ENCODE measurements at regions not wholly inside any gene's neighbourhood (a gene's known extent, or its start where the extent isn't known, plus 50 kb on each side); places are given as distances from the start of the nearest gene placed in this dataset.

GRCh38 chr5:10116594-10116993, 133.1 kb downstream of the ATPSCKMT start:
- TF ChIP-seq CTCF (IDR thresholded peaks at IDR 0.05): no peak

- no peak for TF ChIP-seq CTCF (IDR thresholded peaks at IDR 0.05)
Measured at GRCh38 chr5:10115669-10116068, 134.0 kb downstream of the ATPSCKMT start.

GRCh38 chr5:10111571-10111970, 138.1 kb downstream of the ATPSCKMT start:
- TF ChIP-seq CTCF (IDR thresholded peaks at IDR 0.05): peak; percentile 43; the same call in 1 of the 2 replicates

GRCh38 chr5:10110228-10110627, 139.5 kb downstream of the ATPSCKMT start:
- no peak for TF ChIP-seq CTCF (IDR thresholded peaks at IDR 0.05)

- no peak for TF ChIP-seq CTCF (IDR thresholded peaks at IDR 0.05)
Measured at GRCh38 chr5:10109299-10109698, 140.4 kb downstream of the ATPSCKMT start.

GRCh38 chr5:10106806-10107205, 142.9 kb downstream of the ATPSCKMT start:
- no peak for TF ChIP-seq CTCF (IDR thresholded peaks at IDR 0.05)

- TF ChIP-seq CTCF (IDR thresholded peaks at IDR 0.05): no peak
Measured at GRCh38 chr5:10106285-10106684, 143.4 kb downstream of the ATPSCKMT start.

Data from LNCAP (cell line).